ENCODE measurements at regions not wholly inside any gene's neighbourhood (a gene's known extent, or its start where the extent isn't known, plus 50 kb on each side); places are given as distances from the start of the nearest gene placed in this dataset.

GRCh38 chr6:147829835-147830234 is 321.3 kb downstream of the SAMD5 start:
- Histone ChIP-seq H3K23ac (ENCODE audit: insufficient read length) (no peak overlapping the region), H3K23me2 (ENCODE audit: low read depth, low read length) (no peaks in the 10 kb centered on the region), H3K56ac (replicated peaks; ENCODE audit: insufficient read length, low read depth, low read length) (no peak overlapping the region), H3K4me3 (ENCODE audit: extremely low read depth in 1 of 4, insufficient read depth in 2 of 4, low read depth in 3 of 4, low read length in 4 of 4) (no peak overlapping the region), H3K14ac (ENCODE audit: insufficient read length) (no peak overlapping the region), H3K9ac (replicated peaks in 1 of 4; ENCODE audit: extremely low read depth in 1 of 4, low read depth in 3 of 4, low read length in 3 of 4) (no peak overlapping the region), H2AFZ (ENCODE audit: low read length) (no peak overlapping the region), H3K4me1 (replicated peaks in 1 of 4; ENCODE audit: control insufficient read depth in 3 of 4, insufficient read depth in 4 of 4, low read length in 3 of 4) (no peaks in the 10 kb centered on the region), H2BK20ac (ENCODE audit: low read length) (no peak overlapping the region), H3K36me3 (ENCODE audit: control insufficient read depth in 2 of 4, insufficient read depth in 4 of 4, low read length in 3 of 4) (no peaks in the 10 kb centered on the region; a peak in 1 of 8 replicates), H3K4me2 (ENCODE audit: insufficient read depth in 1 of 2, low read depth in 2 of 2, low read length in 2 of 2) (no peak overlapping the region), H2BK15ac (ENCODE audit: low read length) (no peak overlapping the region), H4K91ac (replicated peaks; ENCODE audit: insufficient read length, low read length) (no peak overlapping the region), H2BK12ac (ENCODE audit: low read depth, low read length) (no peak overlapping the region), H3K79me2 (ENCODE audit: control insufficient read depth in 1 of 2, insufficient read depth in 2 of 2, low read length in 2 of 2) (no peaks in the 10 kb centered on the region), H3K4ac (replicated peaks; ENCODE audit: insufficient read length, low read depth, low read length) (no peak overlapping the region), H4K8ac (ENCODE audit: extremely low read depth, insufficient read depth, low read length) (no peak overlapping the region), H4K20me1 (replicated peaks in 1 of 2; ENCODE audit: control insufficient read depth in 1 of 2, insufficient read depth in 2 of 2, low read length in 2 of 2) (no peaks in the 10 kb centered on the region), H3K27ac (ENCODE audit: low read depth, low read length) (no peak overlapping the region), H3K27me3 (replicated peaks in 1 of 4; ENCODE audit: control insufficient read depth in 3 of 4, extremely low read depth in 1 of 4, insufficient read depth in 3 of 4, low read length in 3 of 4) (no peaks in the 10 kb centered on the region), H2BK120ac (replicated peaks; ENCODE audit: low read depth, low read length) (no peak overlapping the region), H4K5ac (ENCODE audit: insufficient read length, low read depth, low read length) (no peak overlapping the region), H2BK5ac (ENCODE audit: low read depth, low read length) (no peak overlapping the region), H3K79me1 (ENCODE audit: low read depth, low read length) (no peaks in the 10 kb centered on the region), H3K9me3 (ENCODE audit: insufficient read depth in 2 of 2, low read depth in 1 of 2, low read length in 1 of 2) (no peaks in the 10 kb centered on the region), H3K18ac (ENCODE audit: extremely low read depth, low read length) (no peak overlapping the region), H2AK5ac (ENCODE audit: low read depth, low read length) (no peak overlapping the region)
- TF ChIP-seq BACH1 (IDR thresholded peaks at IDR 0.05; ENCODE audit: low read length) (no peak), SP2 (IDR thresholded peaks at IDR 0.05; ENCODE audit: low read length) (no peak), YY1 (IDR thresholded peaks at IDR 0.05; ENCODE audit: low read depth, low read length) (no peak), BCL11A (IDR thresholded peaks at IDR 0.05; ENCODE audit: low read depth in 2 of 2, low read length in 2 of 2) (no peak), TEAD4 (IDR thresholded peaks at IDR 0.05; ENCODE audit: low read depth, low read length) (no peak), SP1 (IDR thresholded peaks at IDR 0.05; ENCODE audit: low read depth, low read length) (no peak), HDAC6 (IDR thresholded peaks at IDR 0.05; ENCODE audit: low read depth, low read length) (no peak), CREB1 (IDR thresholded peaks at IDR 0.05) (no peak), SIN3A (conservative IDR thresholded peaks at IDR 0.05 in 1 of 2, IDR thresholded peaks at IDR 0.05 in 1 of 2; ENCODE audit: low read depth in 1 of 2, low read length in 2 of 2) (no peak), KDM1A (IDR thresholded peaks at IDR 0.05; ENCODE audit: borderline replicate concordance, low read length) (no peak)
- TF ChIP-seq, protein P1, sequence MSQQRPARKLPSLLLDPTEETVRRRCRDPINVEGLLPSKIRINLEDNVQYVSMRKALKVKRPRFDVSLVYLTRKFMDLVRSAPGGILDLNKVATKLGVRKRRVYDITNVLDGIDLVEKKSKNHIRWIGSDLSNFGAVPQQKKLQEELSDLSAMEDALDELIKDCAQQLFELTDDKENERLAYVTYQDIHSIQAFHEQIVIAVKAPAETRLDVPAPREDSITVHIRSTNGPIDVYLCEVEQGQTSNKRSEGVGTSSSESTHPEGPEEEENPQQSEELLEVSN (IDR thresholded peaks at IDR 0.05) = no peak
- CTCF ChIA-PET (ENCODE audit: partially characterized antibody) = no interaction called here
- FAIRE-seq = no peak
- DNase-seq (ENCODE audit: low read depth in 1 of 2, low spot score in 2 of 2) = no peak
- POLR2A ChIA-PET (ENCODE audit: partially characterized antibody) = no interaction called here

Data from H1 (cell line).